PFSK-1 (cell line): ENCODE measurements at regions not wholly inside any gene's neighbourhood (a gene's known extent, or its start where the extent isn't known, plus 50 kb on each side); places are given as distances from the start of the nearest gene placed in this dataset.

Experiments used
- FOXP2 ChIP-seq: optimal IDR thresholded peaks from 2 replicates; pipeline ENCODE3; 2011; ENCODE audit warnings: borderline replicate concordance, control low read depth, inconsistent platforms; ENCODE audit not compliant: insufficient read depth; ENCODE audit errors: extremely low read length, extremely low read depth
- POLR2AphosphoS5 ChIP-seq: IDR thresholded peaks from 2 replicates; pipeline ENCODE4 v1.6.1; 2012; ENCODE audit warnings: low read depth, mild to moderate bottlenecking, control low read depth, low read length, moderate library complexity
- SIN3A ChIP-seq: IDR thresholded peaks from 2 replicates; pipeline ENCODE4 v1.6.1; 2012; ENCODE audit warnings: mild to moderate bottlenecking, low read length, moderate library complexity, borderline replicate concordance; ENCODE audit not compliant: insufficient read depth
- TAF1 ChIP-seq: IDR thresholded peaks from 2 replicates; pipeline ENCODE4 v1.6.1; 2012; ENCODE audit warnings: low read length, control low read depth, borderline replicate concordance; ENCODE audit not compliant: insufficient read depth
- TF ChIP-seq, protein P1 (sequence below), 2 experiments: IDR thresholded peaks; 2 replicates each; pipeline versions ENCODE4 v1.6.1 to v1.8.0; 2011 to 2012; ENCODE audit warnings: low read depth in 2 of 2, low read length in 2 of 2, control low read depth in 1 of 2, inconsistent platforms in 1 of 2, mild to moderate bottlenecking in 1 of 2, moderate library complexity in 1 of 2; ENCODE audit not compliant: insufficient read depth in 1 of 2

DNA sequence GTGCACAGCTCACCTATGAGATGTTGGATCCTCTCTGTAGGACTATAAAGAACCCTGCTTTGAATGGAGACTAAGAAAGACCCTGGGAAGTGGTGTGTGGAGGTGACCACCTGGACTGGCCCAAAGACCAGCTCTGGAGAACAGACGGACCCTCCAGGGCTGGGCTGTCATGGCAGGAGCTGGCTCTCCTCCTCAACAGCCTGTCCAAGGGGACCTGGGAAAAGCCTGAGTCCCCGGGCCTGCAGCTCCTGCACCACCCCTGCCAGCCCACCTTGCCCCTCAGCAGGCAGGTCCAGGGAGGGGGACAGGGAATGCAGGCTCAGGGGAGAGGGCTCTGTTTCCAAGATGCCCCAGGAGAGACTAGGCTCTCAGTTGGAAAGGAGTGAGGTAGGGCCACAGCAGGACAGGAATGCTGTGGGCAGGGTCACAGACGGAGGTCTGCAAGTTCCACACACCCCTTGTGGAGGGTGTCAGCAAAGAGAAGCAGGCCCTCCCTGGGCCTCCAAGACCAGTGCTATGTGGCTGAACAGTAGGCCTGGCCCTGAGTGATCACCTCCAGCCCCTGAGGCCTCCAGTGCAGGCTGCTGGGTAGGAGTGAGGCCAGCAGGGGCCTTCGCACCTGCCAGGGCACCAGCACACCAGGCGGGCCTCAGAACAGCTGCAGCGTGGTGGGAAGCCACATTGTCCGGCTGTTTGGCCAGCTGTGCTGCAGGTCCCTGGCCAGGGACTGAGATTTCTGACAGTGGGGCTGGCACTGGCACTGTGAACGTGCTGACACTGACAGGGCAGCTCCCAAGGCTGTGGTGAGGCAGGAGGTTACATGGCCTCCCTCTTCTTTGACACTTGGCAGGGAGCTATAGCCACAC, 86.4 kb upstream of the OTOS start:
- TF ChIP-seq TAF1, result no peak
- no peak for TF ChIP-seq POLR2AphosphoS5
- TF ChIP-seq SIN3A, result no peak
- TF ChIP-seq, protein P1, sequence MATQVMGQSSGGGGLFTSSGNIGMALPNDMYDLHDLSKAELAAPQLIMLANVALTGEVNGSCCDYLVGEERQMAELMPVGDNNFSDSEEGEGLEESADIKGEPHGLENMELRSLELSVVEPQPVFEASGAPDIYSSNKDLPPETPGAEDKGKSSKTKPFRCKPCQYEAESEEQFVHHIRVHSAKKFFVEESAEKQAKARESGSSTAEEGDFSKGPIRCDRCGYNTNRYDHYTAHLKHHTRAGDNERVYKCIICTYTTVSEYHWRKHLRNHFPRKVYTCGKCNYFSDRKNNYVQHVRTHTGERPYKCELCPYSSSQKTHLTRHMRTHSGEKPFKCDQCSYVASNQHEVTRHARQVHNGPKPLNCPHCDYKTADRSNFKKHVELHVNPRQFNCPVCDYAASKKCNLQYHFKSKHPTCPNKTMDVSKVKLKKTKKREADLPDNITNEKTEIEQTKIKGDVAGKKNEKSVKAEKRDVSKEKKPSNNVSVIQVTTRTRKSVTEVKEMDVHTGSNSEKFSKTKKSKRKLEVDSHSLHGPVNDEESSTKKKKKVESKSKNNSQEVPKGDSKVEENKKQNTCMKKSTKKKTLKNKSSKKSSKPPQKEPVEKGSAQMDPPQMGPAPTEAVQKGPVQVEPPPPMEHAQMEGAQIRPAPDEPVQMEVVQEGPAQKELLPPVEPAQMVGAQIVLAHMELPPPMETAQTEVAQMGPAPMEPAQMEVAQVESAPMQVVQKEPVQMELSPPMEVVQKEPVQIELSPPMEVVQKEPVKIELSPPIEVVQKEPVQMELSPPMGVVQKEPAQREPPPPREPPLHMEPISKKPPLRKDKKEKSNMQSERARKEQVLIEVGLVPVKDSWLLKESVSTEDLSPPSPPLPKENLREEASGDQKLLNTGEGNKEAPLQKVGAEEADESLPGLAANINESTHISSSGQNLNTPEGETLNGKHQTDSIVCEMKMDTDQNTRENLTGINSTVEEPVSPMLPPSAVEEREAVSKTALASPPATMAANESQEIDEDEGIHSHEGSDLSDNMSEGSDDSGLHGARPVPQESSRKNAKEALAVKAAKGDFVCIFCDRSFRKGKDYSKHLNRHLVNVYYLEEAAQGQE (IDR thresholded peaks at IDR 0.05; ENCODE audit: insufficient read depth in 1 of 2, low read depth in 2 of 2, low read length in 2 of 2), result no peak
- TF ChIP-seq FOXP2, result no peak
